ENCODE measurements at regions not wholly inside any gene's neighbourhood (a gene's known extent, or its start where the extent isn't known, plus 50 kb on each side); places are given as distances from the start of the nearest gene placed in this dataset.
"Not testable (repeated sequence)": the region's sequence is repeated elsewhere in the genome, so short reads cannot be mapped to it uniquely, and the experiment has no call there.

DNA sequence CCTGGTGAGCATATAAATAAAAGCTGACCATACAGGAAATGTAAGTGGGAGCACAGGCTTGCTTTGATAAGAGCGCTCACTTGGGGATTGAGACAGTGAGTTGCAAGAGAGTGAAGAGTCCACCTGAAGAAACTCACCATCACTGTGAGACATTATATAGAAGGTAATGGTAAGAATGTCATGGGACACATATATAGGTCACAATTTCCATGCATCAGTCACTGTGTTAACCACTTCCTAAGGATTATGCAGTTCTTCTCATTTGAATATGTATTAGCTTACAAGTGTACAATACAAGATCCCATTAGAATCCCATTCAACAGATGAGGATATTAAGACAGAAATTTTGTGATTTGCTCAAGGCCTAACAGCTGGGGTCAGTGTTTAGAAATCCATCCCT, 352.4 kb upstream of the NOTCH2NLA start:
- not testable (repeated sequence) for TF ChIP-seq CTCF, POLR2A (IDR thresholded peaks at IDR 0.05)
